Breast epithelium (tissue), 4 donors: ENCODE measurements at regions not wholly inside any gene's neighbourhood (a gene's known extent, or its start where the extent isn't known, plus 50 kb on each side); places are given as distances from the start of the nearest gene placed in this dataset.

Experiments
- DNase-seq, 2 donors: peaks; one replicate each; pipeline ENCODE4 v3.0.0-alpha.2; 2019; ENCODE audit warnings: low spot score in 2 of 2
- H3K27ac ChIP-seq, 2 donors: fragments of 200-600 bp; sonication (generic) in 1 of 2; one replicate each; pipeline ENCODE4 v1.5.1; 2016 to 2019; ENCODE audit warnings: mild to moderate bottlenecking in 1 of 2
- H3K27me3 ChIP-seq, 2 donors: fragments of 200-600 bp; sonication (generic) in 1 of 2; one replicate each; pipeline versions ENCODE4 v1.5.1 to v1.6.0; 2017 to 2019; ENCODE audit warnings: control low read depth in 1 of 2, mild to moderate bottlenecking in 1 of 2
- H3K36me3 ChIP-seq: fragments of 200-600 bp; one replicate; pipeline ENCODE4 v1.5.1; 2019
- H3K4me1 ChIP-seq, 2 donors: fragments of 200-600 bp; sonication (generic); one replicate each; pipeline ENCODE4 v1.5.1; 2016 to 2019; ENCODE audit warnings: control low read depth in 1 of 2
- H3K4me3 ChIP-seq, 3 donors: fragments of 200-600 bp; sonication (generic); 1 replicate in 2 of 3; 2 replicates in 1 of 3; pipeline ENCODE4 v1.5.1; 2016 to 2019; ENCODE audit warnings: mild to moderate bottlenecking in 3 of 3, moderate library complexity in 2 of 3
- H3K9me3 ChIP-seq, 2 donors: fragments of 200-600 bp; sonication (generic) in 1 of 2; one replicate each; pipeline ENCODE4 v1.5.1; 2016 to 2019; ENCODE audit warnings: control low read depth in 1 of 2
- CTCF ChIP-seq, 3 donors: fragments of 450-650 bp; IDR thresholded peaks; one replicate each; pipeline ENCODE4 v1.5.1; 2016 to 2017; ENCODE audit warnings: antibody characterized with exemption in 3 of 3, mild to moderate bottlenecking in 3 of 3, moderate library complexity in 3 of 3
- POLR2A ChIP-seq: fragments of 450-650 bp; IDR thresholded peaks from one replicate; pipeline ENCODE4 v1.6.1; 2016; ENCODE audit warnings: antibody characterized with exemption, mild to moderate bottlenecking, moderate library complexity
- POLR2AphosphoS5 ChIP-seq, 3 donors: sonication (generic); formaldehyde crosslinking; IDR thresholded peaks; one replicate each; pipeline ENCODE4 v1.6.1; 2017; ENCODE audit warnings: antibody characterized with exemption in 3 of 3
- intact Hi-C: fragments of 100-400 bp; cut with DNase I; formaldehyde crosslinking; loops from one replicate; pipeline ENCODE4 v1.15.1; 2023; ENCODE audit warnings: low total_unique reads

GRCh38 chr13:111409413-111409812, 89.0 kb downstream of the TEX29 start:
- Histone ChIP-seq H3K4me1 (no peaks in the 10 kb centered on the region), H3K36me3 (no peaks in the 10 kb centered on the region), H3K27me3 (peaks cover 0 to 79% of the 10 kb centered on the region in 2 donors), H3K9me3 (no peaks in the 10 kb centered on the region), H3K27ac (no peak overlapping the region), H3K4me3 (no peak overlapping the region)
- TF ChIP-seq CTCF (IDR thresholded peaks at IDR 0.05), result no peak
- no peak for TF ChIP-seq POLR2AphosphoS5 (IDR thresholded peaks at IDR 0.05)
- no peak for TF ChIP-seq POLR2A
- intact Hi-C loops, result no loop called here
- no peak for DNase-seq

GRCh38 chr13:111410232-111411021, 90.0 kb downstream of the TEX29 start:
- no peak overlapping the region for H3K27ac ChIP-seq
- H3K27me3 ChIP-seq, result peaks cover 0 to 81% of the 10 kb centered on the region in 2 donors
- H3K9me3 ChIP-seq, result no peaks in the 10 kb centered on the region
- no peaks in the 10 kb centered on the region for H3K36me3 ChIP-seq
- no peak for TF ChIP-seq POLR2A
- no peak for TF ChIP-seq CTCF (IDR thresholded peaks at IDR 0.05)
- no peak for TF ChIP-seq POLR2AphosphoS5 (IDR thresholded peaks at IDR 0.05)
- no peak for DNase-seq
- H3K4me1 ChIP-seq, result no peaks in the 10 kb centered on the region
- intact Hi-C loops, result no loop called here
- no peak overlapping the region for H3K4me3 ChIP-seq

GRCh38 chr13:111411151-111411858, 90.9 kb downstream of the TEX29 start:
- TF ChIP-seq CTCF (IDR thresholded peaks at IDR 0.05) (no peak), POLR2AphosphoS5 (IDR thresholded peaks at IDR 0.05) (no peak), POLR2A (no peak)
- DNase-seq, result no peak
- H3K27me3 ChIP-seq, result peaks cover 0 to 81% of the 10 kb centered on the region in 2 donors

GRCh38 chr13:111411919-111412650, 91.6 kb downstream of the TEX29 start:
- H3K27me3 ChIP-seq, result peaks cover 0 to 81% of the 10 kb centered on the region in 2 donors
- H3K9me3 ChIP-seq, result no peaks in the 10 kb centered on the region
- intact Hi-C loops, result no loop called here
- no peak overlapping the region for H3K27ac ChIP-seq
- no peaks in the 10 kb centered on the region for H3K4me1 ChIP-seq
- H3K36me3 ChIP-seq, result no peaks in the 10 kb centered on the region
- TF ChIP-seq POLR2AphosphoS5 (IDR thresholded peaks at IDR 0.05) (no peak), POLR2A (no peak), CTCF (IDR thresholded peaks at IDR 0.05) (no peak)
- no peak for DNase-seq
- no peak overlapping the region for H3K4me3 ChIP-seq

More at GRCh38 chr13:111411151-111411858, 90.9 kb downstream of the TEX29 start:
- Histone ChIP-seq H3K4me3 (no peak overlapping the region), H3K27ac (no peak overlapping the region), H3K36me3 (no peaks in the 10 kb centered on the region), H3K9me3 (no peaks in the 10 kb centered on the region), H3K4me1 (no peaks in the 10 kb centered on the region)
- intact Hi-C loops, result no loop called here
